Spleen (tissue), 11 donors: ENCODE measurements at regions not wholly inside any gene's neighbourhood (a gene's known extent, or its start where the extent isn't known, plus 50 kb on each side); places are given as distances from the start of the nearest gene placed in this dataset.

ENCODE experiments used
- DNase-seq: peaks from one replicate; pipeline ENCODE4 v3.0.0-alpha.2; 2020
- H3K27ac ChIP-seq, 8 donors: fragments of 200-600 bp; sonication (generic) in 7 of 8; 1 replicate in 4 of 8; 2 replicates in 4 of 8; pipeline versions ENCODE4 v1.5.0 to v1.8.0; 2016 to 2021; ENCODE audit warnings: inconsistent platforms in 4 of 8, mild to moderate bottlenecking in 4 of 8, moderate library complexity in 1 of 8
- H3K27me3 ChIP-seq, 7 donors: fragments of 200-600 bp; sonication (generic) in 6 of 7; replicated peaks in 1 of 7; 1 replicate in 4 of 7; 2 replicates in 3 of 7; pipeline versions ENCODE4 v1.5.0 to v1.8.0; 2016 to 2021; ENCODE audit warnings: inconsistent platforms in 3 of 7, mild to moderate bottlenecking in 1 of 7
- H3K36me3 ChIP-seq, 6 donors: fragments of 200-600 bp; sonication (generic) in 5 of 6; 1 replicate in 4 of 6; 2 replicates in 2 of 6; pipeline versions ENCODE4 v1.5.0 to v1.8.0; 2016 to 2021; ENCODE audit warnings: inconsistent platforms in 2 of 6
- H3K4me1 ChIP-seq, 6 donors: fragments of 200-600 bp; sonication (generic) in 5 of 6; 1 replicate in 3 of 6; 2 replicates in 3 of 6; pipeline versions ENCODE4 v1.5.0 to v1.8.0; 2016 to 2021; ENCODE audit warnings: inconsistent platforms in 3 of 6
- H3K4me3 ChIP-seq, 8 donors: fragments of 200-600 bp; sonication (generic) in 7 of 8; 1 replicate in 4 of 8; 2 replicates in 4 of 8; pipeline versions ENCODE4 v1.5.0 to v1.8.0; 2016 to 2021; ENCODE audit warnings: inconsistent platforms in 4 of 8, mild to moderate bottlenecking in 4 of 8, moderate library complexity in 2 of 8
- H3K9me3 ChIP-seq, 8 donors: fragments of 200-600 bp; sonication (generic) in 7 of 8; 1 replicate in 4 of 8; 2 replicates in 4 of 8; pipeline versions ENCODE4 v1.5.0 to v1.8.0; 2016 to 2021; ENCODE audit warnings: inconsistent platforms in 4 of 8
- CTCF ChIP-seq, 11 experiments: fragments of 200-600 bp in 7 of 11; fragments of 450-650 bp in 4 of 11; sonication (generic) in 4 of 11; IDR thresholded peaks in 8 of 11; conservative IDR thresholded peaks in 3 of 11; 1 replicate in 7 of 11; 2 replicates in 4 of 11; pipeline versions ENCODE4 v1.4.0 to v1.8.0; 2016 to 2021; ENCODE audit warnings: antibody characterized with exemption in 11 of 11, inconsistent platforms in 4 of 11, mild to moderate bottlenecking in 1 of 11
- POLR2A ChIP-seq, 3 donors: fragments of 450-650 bp; IDR thresholded peaks; one replicate each; pipeline ENCODE4 v1.5.1; 2017; ENCODE audit warnings: antibody characterized with exemption in 3 of 3, mild to moderate bottlenecking in 1 of 3
- POLR2AphosphoS5 ChIP-seq, 3 donors: sonication (generic); formaldehyde crosslinking; IDR thresholded peaks; one replicate each; pipeline ENCODE4 v1.5.1; 2017; ENCODE audit warnings: antibody characterized with exemption in 3 of 3
- WGBS, 5 donors: extraction: QIAGEN DNeasy Blood & Tissue Kit in 3 of 5; methylation state at CpG; one replicate each; pipeline versions ENCODE4 v1.1.5 to v1.1.7; 2013 to 2018; 5-methylcytosine and 5-hydroxymethylcytosine counted together
- intact Hi-C: fragments of 100-400 bp; cut with DNase I; formaldehyde crosslinking; loops from one replicate; pipeline ENCODE4 v1.15.0; 2023; ENCODE audit warnings: low total_unique reads
- donor health status: healthy with polysubstance abuse.
- donor health status: DM: no; HTN: no; CAD: no; lungs with moderate emphysema.
- donor health status: DM: no; HTN: no; CAD: no.
- donor health status: Bipolar disorder and iron deficiency.
- donor health status: healthy.
- donor health status: DM: no; HTN: no; CAD: no.
- donor health status: DM: yes; HTN: yes; CAD: no.

DNA sequence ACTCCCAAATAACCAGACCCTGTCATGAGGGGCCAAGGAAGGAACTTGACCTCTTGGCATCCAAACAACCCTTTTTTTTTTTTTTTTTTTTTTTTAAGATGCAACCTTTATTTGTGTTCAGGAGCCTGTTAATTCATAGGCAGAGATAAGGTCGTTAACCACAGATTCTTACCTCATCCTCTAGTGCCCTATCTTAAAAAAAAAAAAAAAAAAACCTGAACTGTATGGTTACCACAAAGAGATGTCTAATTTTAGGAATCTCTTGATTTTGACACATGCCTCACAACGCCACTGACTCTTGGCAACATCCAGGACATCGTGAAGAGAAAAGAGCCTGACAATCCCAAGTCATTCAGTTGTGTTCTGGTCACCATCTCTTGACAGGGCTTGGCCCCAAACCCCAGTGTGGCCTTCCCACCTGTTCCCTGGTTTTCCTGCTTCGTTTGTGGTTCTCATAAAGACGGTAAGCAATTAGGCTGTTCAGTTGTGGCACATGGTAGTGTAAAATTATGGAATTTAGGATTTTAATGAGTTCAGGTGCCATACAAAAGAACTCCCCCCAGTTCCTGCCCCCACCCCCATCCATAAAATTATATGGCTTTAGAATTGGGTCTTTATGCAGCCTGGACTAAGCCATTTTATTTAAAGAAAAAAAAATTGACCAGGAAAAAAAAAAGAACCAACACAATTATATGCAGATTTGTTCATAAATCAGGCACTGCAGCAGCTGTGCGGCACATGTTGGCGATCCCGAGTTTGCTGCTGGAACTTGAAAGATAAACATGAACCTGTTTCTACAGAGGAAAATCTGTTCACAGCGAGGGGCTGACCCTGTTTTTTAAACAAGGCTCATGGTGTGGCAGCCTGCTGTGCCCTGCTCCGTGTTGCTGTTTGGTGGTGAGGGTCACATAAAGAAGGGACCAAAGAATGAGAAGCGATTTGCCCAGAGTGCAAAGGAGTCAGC, 267.8 kb upstream of the CLINT1 start:
- DNase-seq = no peak
- WGBS, 5 donors = 66 to 76% (median 71%) methylated on average over 11 of the region's 11 CpGs
- no peaks in the 10 kb centered on the region for H3K27me3 ChIP-seq
- intact Hi-C loops = no loop called here
- no peaks in the 10 kb centered on the region for H3K36me3 ChIP-seq
- no peak overlapping the region for H3K27ac ChIP-seq
- H3K4me3 ChIP-seq = no peak overlapping the region
- H3K4me1 ChIP-seq = no peaks in the 10 kb centered on the region
- TF ChIP-seq CTCF (IDR thresholded peaks at IDR 0.05 in 8 of 11, conservative IDR thresholded peaks at IDR 0.05 in 3 of 11) (no peak), POLR2AphosphoS5 (IDR thresholded peaks at IDR 0.05) (no peak), POLR2A (IDR thresholded peaks at IDR 0.05) (no peak)
- no peaks in the 10 kb centered on the region for H3K9me3 ChIP-seq

GRCh38 chr5:158124606-158125316, 265.8 kb upstream of the CLINT1 start:
- 87 to 99% (median 92%) methylated on average over 3 of the region's 3 CpGs for WGBS, 5 donors
- Histone ChIP-seq H3K4me3 (no peak overlapping the region), H3K27ac (no peak overlapping the region), H3K36me3 (no peaks in the 10 kb centered on the region), H3K4me1 (no peaks in the 10 kb centered on the region), H3K27me3 (peaks cover 0 to under 1% (median 0%) of the 10 kb centered on the region in 7 donors), H3K9me3 (no peaks in the 10 kb centered on the region)
- TF ChIP-seq POLR2AphosphoS5 (IDR thresholded peaks at IDR 0.05) (no peak), CTCF (IDR thresholded peaks at IDR 0.05 in 8 of 11, conservative IDR thresholded peaks at IDR 0.05 in 3 of 11) (no peak), POLR2A (IDR thresholded peaks at IDR 0.05) (no peak)
- DNase-seq = no peak
- intact Hi-C loops = no loop called here

- H3K4me3 ChIP-seq = no peak overlapping the region
- no peaks in the 10 kb centered on the region for H3K4me1 ChIP-seq
- intact Hi-C loops = no loop called here
- H3K9me3 ChIP-seq = no peaks in the 10 kb centered on the region
- no peak for TF ChIP-seq POLR2AphosphoS5 (IDR thresholded peaks at IDR 0.05)
- no peak for TF ChIP-seq CTCF (IDR thresholded peaks at IDR 0.05 in 8 of 11, conservative IDR thresholded peaks at IDR 0.05 in 3 of 11)
- no peak for TF ChIP-seq POLR2A (IDR thresholded peaks at IDR 0.05)
- no peak overlapping the region for H3K27ac ChIP-seq
- no peak for DNase-seq
- H3K27me3 ChIP-seq = peaks cover 0 to 9% (median 0%) of the 10 kb centered on the region in 7 donors
- H3K36me3 ChIP-seq = no peaks in the 10 kb centered on the region
- 68 to 75% (median 69%) methylated on average over 3 of the region's 3 CpGs for WGBS, 5 donors
These were observed 264.6 kb upstream of the CLINT1 start for GRCh38 chr5:158123595-158123994.

- Histone ChIP-seq H3K27ac (no peak overlapping the region), H3K4me1 (no peaks in the 10 kb centered on the region), H3K9me3 (no peaks in the 10 kb centered on the region), H3K4me3 (no peak overlapping the region), H3K27me3 (peaks cover 0 to 9% (median 0%) of the 10 kb centered on the region in 7 donors), H3K36me3 (no peaks in the 10 kb centered on the region)
- WGBS, 5 donors = 67 to 92% (median 84%) methylated on average over 1 of the region's 1 CpG
- TF ChIP-seq CTCF (IDR thresholded peaks at IDR 0.05 in 8 of 11, conservative IDR thresholded peaks at IDR 0.05 in 3 of 11) (no peak), POLR2AphosphoS5 (IDR thresholded peaks at IDR 0.05) (no peak), POLR2A (IDR thresholded peaks at IDR 0.05) (no peak)
- intact Hi-C loops = no loop called here
- no peak for DNase-seq
These were observed 262.7 kb upstream of the CLINT1 start for GRCh38 chr5:158121678-158122077.
